ENCODE measurements at regions not wholly inside any gene's neighbourhood (a gene's known extent, or its start where the extent isn't known, plus 50 kb on each side); places are given as distances from the start of the nearest gene placed in this dataset.

GRCh38 chr21:25024639-25025038 is 582.6 kb downstream of the MRPL39 start:
- H3K27ac ChIP-seq = no peak overlapping the region
- intact Hi-C loops (cut with DNase I) = no loop called here
- TF ChIP-seq POLR2A (IDR thresholded peaks at IDR 0.05) = no peak
- TF ChIP-seq CTCF (IDR thresholded peaks at IDR 0.05) = no peak
- H3K36me3 ChIP-seq (replicated peaks in 1 of 2; ENCODE audit: insufficient read depth in 1 of 2, low read depth in 2 of 2) = no peaks in the 10 kb centered on the region
- ATAC-seq = no peak
- no peak overlapping the region for H3K4me3 ChIP-seq
- H3K4me1 ChIP-seq = no peaks in the 10 kb centered on the region
- no peaks in the 10 kb centered on the region for H3K27me3 ChIP-seq
- no peaks in the 10 kb centered on the region for H3K9me3 ChIP-seq
- WGBS, 2 donors = 77 to 81% methylated on average over 3 of the region's 3 CpGs
- no peak for DNase-seq

GRCh38 chr21:25005388-25005787 is 601.9 kb downstream of the MRPL39 start:
- intact Hi-C loops (cut with DNase I) = no loop called here
- DNase-seq (no peak), ATAC-seq (no peak)
- H3K9me3 ChIP-seq = no peaks in the 10 kb centered on the region
- no peaks in the 10 kb centered on the region for H3K27me3 ChIP-seq
- peaks cover 12% of the 10 kb centered on the region for H3K4me1 ChIP-seq
- WGBS, 2 donors = 73 to 83% methylated on average over 7 of the region's 7 CpGs
- TF ChIP-seq POLR2A (IDR thresholded peaks at IDR 0.05) = no peak
- TF ChIP-seq CTCF (IDR thresholded peaks at IDR 0.05) = no peak
- H3K36me3 ChIP-seq (replicated peaks in 1 of 2; ENCODE audit: insufficient read depth in 1 of 2, low read depth in 2 of 2) = no peaks in the 10 kb centered on the region
- H3K27ac ChIP-seq = no peak overlapping the region
- H3K4me3 ChIP-seq = no peak overlapping the region

GRCh38 chr21:25002676-25003075 is 604.6 kb downstream of the MRPL39 start:
- H3K4me1 ChIP-seq = peaks cover 12% of the 10 kb centered on the region
- whole genome bisulfite sequencing, 2 donors = 16 to 17% methylated on average over 2 of the region's 2 CpGs
- H3K27ac ChIP-seq = peak overlapping the region in 1 of 4 donors; percentile 15
- no peaks in the 10 kb centered on the region for H3K27me3 ChIP-seq
- intact Hi-C loops (cut with DNase I) = no loop called here
- H3K4me3 ChIP-seq = no peak overlapping the region
- H3K36me3 ChIP-seq (replicated peaks in 1 of 2; ENCODE audit: insufficient read depth in 1 of 2, low read depth in 2 of 2) = no peaks in the 10 kb centered on the region
- H3K9me3 ChIP-seq = no peaks in the 10 kb centered on the region
- TF ChIP-seq CTCF (IDR thresholded peaks at IDR 0.05) (no peak), POLR2A (IDR thresholded peaks at IDR 0.05) (no peak)
- DNase-seq (peak in 2 of 4 donors; percentile 12 to 33), ATAC-seq (no peak)

- Histone ChIP-seq H3K36me3 (replicated peaks in 1 of 2; ENCODE audit: insufficient read depth in 1 of 2, low read depth in 2 of 2) (no peaks in the 10 kb centered on the region), H3K9me3 (no peaks in the 10 kb centered on the region), H3K27me3 (no peaks in the 10 kb centered on the region), H3K4me1 (no peaks in the 10 kb centered on the region), H3K4me3 (no peak overlapping the region), H3K27ac (no peak overlapping the region)
- intact Hi-C loops (cut with DNase I) = no loop called here
- 8 to 22% methylated on average over 3 of the region's 3 CpGs for WGBS, 2 donors
- no peak for TF ChIP-seq CTCF (IDR thresholded peaks at IDR 0.05)
- TF ChIP-seq POLR2A (IDR thresholded peaks at IDR 0.05) = no peak
- DNase-seq (no peak), ATAC-seq (no peak)
These were observed 612.1 kb downstream of the MRPL39 start for GRCh38 chr21:24995216-24995615.

- TF ChIP-seq POLR2A (IDR thresholded peaks at IDR 0.05) (no peak), CTCF (IDR thresholded peaks at IDR 0.05) (no peak)
- no peaks in the 10 kb centered on the region for H3K4me1 ChIP-seq
- H3K27me3 ChIP-seq = no peaks in the 10 kb centered on the region
- H3K27ac ChIP-seq = no peak overlapping the region
- ATAC-seq (no peak), DNase-seq (no peak)
- no peaks in the 10 kb centered on the region for H3K36me3 ChIP-seq (replicated peaks in 1 of 2; ENCODE audit: insufficient read depth in 1 of 2, low read depth in 2 of 2)
- no peak overlapping the region for H3K4me3 ChIP-seq
- WGBS, 2 donors = 70 to 82% methylated on average over 4 of the region's 4 CpGs
- intact Hi-C loops (cut with DNase I) = no loop called here
- H3K9me3 ChIP-seq = no peaks in the 10 kb centered on the region
These were observed 612.6 kb downstream of the MRPL39 start for GRCh38 chr21:24994717-24995116.

Data from body of pancreas (tissue), 4 donors.